HepG2 (cell line): ENCODE measurements at regions not wholly inside any gene's neighbourhood (a gene's known extent, or its start where the extent isn't known, plus 50 kb on each side); places are given as distances from the start of the nearest gene placed in this dataset.

Source experiments
- ATAC-seq: fragments of 200-7000 bp; cut with Tn5 transposase; 3 replicates; pipeline ENCODE4 v1.9.1; 2020; ENCODE audit warnings: mild to moderate bottlenecking, moderate library complexity
- BruUV-seq: library from RNA; stranded (reverse); fragments of 400-500 nt; replicated peaks from 2 replicates; lab custom pipeline; 2021; lab: Mats Ljungman, UMichigan
- CTCF ChIA-PET: fragments of 300-600 bp; formaldehyde crosslinking; extraction: SDS; loops from one replicate; lab custom pipeline; 2021; ENCODE audit warnings: low total read pairs, inconsistent platforms, low intra/inter-chr PET ratio; lab: Yijun Ruan, JAX
- POLR2A ChIA-PET: fragments of 350-600 bp; sonication (Branson Sonifier 250); formaldehyde crosslinking; loops from one replicate; lab custom pipeline; 2020; ENCODE audit warnings: antibody characterized with exemption, inconsistent platforms; lab: Yijun Ruan, JAX
- DNase-seq: peaks from one replicate; pipeline ENCODE4 v3.0.0-alpha.2; 2015; ENCODE audit warnings: low spot score
- FAIRE-seq: peaks from 3 replicates; lab custom pipeline; 2011; peaks lifted over from hg19 to GRCh38; lab: Jason Lieb, UNC
- H2AFZ ChIP-seq: one replicate; pipeline ENCODE4 v1.6.1; 2011; ENCODE audit warnings: low read length, inconsistent platforms
- H3K27ac ChIP-seq: fragments of 300-600 bp; 3 replicates; pipeline ENCODE4 v1.8.0; 2011; ENCODE audit warnings: mixed run types, mild to moderate bottlenecking, mixed read lengths, low read length, inconsistent platforms; ENCODE audit not compliant: insufficient read depth; ENCODE audit errors: extremely low read length
- H3K27me3 ChIP-seq, 2 experiments: fragments of 200-600 bp in 1 of 2; 2 replicates in 1 of 2; 3 replicates in 1 of 2; pipeline versions ENCODE4 v1.6.0 to v1.8.0; 2011; ENCODE audit warnings: low read length in 2 of 2, mild to moderate bottlenecking in 2 of 2, moderate library complexity in 2 of 2, inconsistent platforms in 1 of 2; ENCODE audit not compliant: insufficient read depth in 2 of 2, control insufficient read depth in 1 of 2
- H3K36me3 ChIP-seq, 2 experiments: fragments of 200-600 bp in 1 of 2; replicated peaks in 1 of 2; 2 replicates in 1 of 2; 3 replicates in 1 of 2; pipeline versions ENCODE4 v1.5.1 to v1.8.0; 2011; ENCODE audit warnings: low read length in 2 of 2, inconsistent platforms in 1 of 2; ENCODE audit not compliant: insufficient read depth in 2 of 2, control insufficient read depth in 1 of 2
- H3K4me1 ChIP-seq: 2 replicates; pipeline ENCODE4 v1.5.1; 2012; ENCODE audit warnings: low read length, inconsistent platforms; ENCODE audit not compliant: insufficient read depth
- H3K4me2 ChIP-seq: 2 replicates; pipeline ENCODE4 v1.6.0; 2011; ENCODE audit warnings: low read depth, low read length, inconsistent platforms
- H3K4me3 ChIP-seq, 3 experiments: fragments of 200-600 bp in 1 of 3; sonication (generic), shearing (Covaris generic) in 1 of 3; replicated peaks in 1 of 3; 2 replicates each; pipeline ENCODE4 v1.5.1; 2011 to 2016; ENCODE audit warnings: low read length in 3 of 3, inconsistent platforms in 2 of 3, low read depth in 2 of 3, mild to moderate bottlenecking in 2 of 3, control low read depth in 1 of 3, mixed read lengths in 1 of 3; ENCODE audit not compliant: insufficient read depth in 1 of 3
- H3K79me2 ChIP-seq: one replicate; pipeline ENCODE4 v1.6.1; 2011; ENCODE audit warnings: low read length, inconsistent platforms; ENCODE audit not compliant: insufficient read depth
- H3K9ac ChIP-seq: 2 replicates; pipeline ENCODE4 v1.6.0; 2011; ENCODE audit warnings: mild to moderate bottlenecking, low read depth, low read length, inconsistent platforms; ENCODE audit not compliant: insufficient read depth
- H3K9me3 ChIP-seq: 2 replicates; pipeline ENCODE4 v1.5.1; 2012; ENCODE audit warnings: mild to moderate bottlenecking, low read length
- H4K20me1 ChIP-seq: 2 replicates; pipeline ENCODE4 v1.6.0; 2011; ENCODE audit warnings: inconsistent platforms, mild to moderate bottlenecking, low read length, moderate library complexity; ENCODE audit not compliant: insufficient read depth
- KMT2B ChIP-seq: IDR thresholded peaks from 2 replicates; pipeline ENCODE4 v1.6.1; 2016; ENCODE audit warnings: missing genetic modification reagents, missing compliant biosample characterization
- MLLT10 ChIP-seq: sonication (generic); formaldehyde crosslinking; IDR thresholded peaks from 2 replicates; pipeline ENCODE4 v1.4.0; 2020; ENCODE audit warnings: missing genetic modification reagents
- MTA1 ChIP-seq: sonication (generic); formaldehyde crosslinking; IDR thresholded peaks from 2 replicates; pipeline ENCODE4 v1.4.0; 2020; ENCODE audit warnings: missing genetic modification reagents, mild to moderate bottlenecking, borderline replicate concordance
- PHF20 ChIP-seq: sonication (generic); formaldehyde crosslinking; IDR thresholded peaks from 2 replicates; pipeline ENCODE4 v1.5.0; 2020; ENCODE audit warnings: mild to moderate bottlenecking, missing genetic modification reagents
- TRIM22 ChIP-seq: fragments of 450-650 bp; IDR thresholded peaks from 2 replicates; pipeline ENCODE4 v1.6.1; 2017
- ZBTB40 ChIP-seq, 2 experiments: fragments of 450-650 bp in 1 of 2; sonication (generic) in 1 of 2; formaldehyde crosslinking in 1 of 2; IDR thresholded peaks; 2 replicates each; pipeline versions ENCODE4 v1.6.1 to v1.8.0; 2016 to 2022; ENCODE audit warnings: antibody characterized with exemption in 1 of 2, mild to moderate bottlenecking in 1 of 2, missing genetic modification reagents in 1 of 2
- ZNF777 ChIP-seq: sonication (generic); formaldehyde crosslinking; IDR thresholded peaks from 2 replicates; pipeline ENCODE4 v1.4.0; 2020; ENCODE audit warnings: missing genetic modification reagents
- ZNF800 ChIP-seq: sonication (generic); formaldehyde crosslinking; IDR thresholded peaks from 2 replicates; pipeline ENCODE4 v1.4.0; 2020; ENCODE audit warnings: missing genetic modification reagents
- WGBS: methylation state at CpG from one replicate; pipeline ENCODE4 v1.1.6; 2017; ENCODE audit warnings: low lambda C conversion rate; 5-methylcytosine and 5-hydroxymethylcytosine counted together
- in situ Hi-C: cut with HindIII; loops from 2 replicates; pipeline ENCODE4 v1.10.0; 2017; ENCODE audit warnings: low pct_unique_long_range_greater_than_20kb; ENCODE audit not compliant: extremely low pct_ligation_motif_present
- intact Hi-C: fragments of 100-400 bp; cut with micrococcal nuclease; formaldehyde crosslinking; loops from one replicate; pipeline ENCODE4 v1.10.0; 2022; ENCODE audit not compliant: unreplicated experiment

GRCh38 chr15:93614386-93615104, 525.5 kb upstream of the RGMA start:
- Histone ChIP-seq H3K36me3 (no peaks in the 10 kb centered on the region), H3K27ac (no peak overlapping the region), H3K4me3 (no peak overlapping the region), H3K27me3 (no peaks in the 10 kb centered on the region; a peak in 1 of 5 replicates), H3K9me3 (no peaks in the 10 kb centered on the region), H2AFZ (no peak overlapping the region), H3K9ac (no peak overlapping the region), H3K79me2 (no peaks in the 10 kb centered on the region), H3K4me2 (no peak overlapping the region), H3K4me1 (no peaks in the 10 kb centered on the region), H4K20me1 (no peaks in the 10 kb centered on the region)
- FAIRE-seq = no peak
- TF ChIP-seq MTA1 (CRISPR knock-in tag) = no peak
- no peak for TF ChIP-seq MLLT10
- no peak for TF ChIP-seq ZNF777 (CRISPR knock-in tag)
- no peak for TF ChIP-seq TRIM22
- TF ChIP-seq KMT2B (CRISPR knock-in tag) = no peak
- no peak for TF ChIP-seq ZBTB40 (IDR thresholded peaks at IDR 0.05)
- TF ChIP-seq ZBTB40 (CRISPR knock-in tag; IDR thresholded peaks at IDR 0.05) = no peak
- TF ChIP-seq ZNF800 (CRISPR knock-in tag) = no peak
- no peak for TF ChIP-seq PHF20 (CRISPR knock-in tag)
- no TSS peak for BruUV-seq
- CTCF ChIA-PET = no interaction called here
- whole genome bisulfite sequencing = 8% methylated on average over 11 of the region's 11 CpGs
- intact Hi-C loops = no loop called here
- no peak for DNase-seq
- no peak for ATAC-seq
- in situ Hi-C loops = no loop called here
- POLR2A ChIA-PET = no interaction called here
